Activated CD4-positive, alpha-beta T cell treated with anti-CD3 and anti-CD28 coated beads for 4 hours (primary cell): ENCODE measurements at regions not wholly inside any gene's neighbourhood (a gene's known extent, or its start where the extent isn't known, plus 50 kb on each side); places are given as distances from the start of the nearest gene placed in this dataset.

Experiments
- DNase-seq, 2 donors: peaks; one replicate each; pipeline ENCODE4 v3.0.0-alpha.2; 2020

DNA sequence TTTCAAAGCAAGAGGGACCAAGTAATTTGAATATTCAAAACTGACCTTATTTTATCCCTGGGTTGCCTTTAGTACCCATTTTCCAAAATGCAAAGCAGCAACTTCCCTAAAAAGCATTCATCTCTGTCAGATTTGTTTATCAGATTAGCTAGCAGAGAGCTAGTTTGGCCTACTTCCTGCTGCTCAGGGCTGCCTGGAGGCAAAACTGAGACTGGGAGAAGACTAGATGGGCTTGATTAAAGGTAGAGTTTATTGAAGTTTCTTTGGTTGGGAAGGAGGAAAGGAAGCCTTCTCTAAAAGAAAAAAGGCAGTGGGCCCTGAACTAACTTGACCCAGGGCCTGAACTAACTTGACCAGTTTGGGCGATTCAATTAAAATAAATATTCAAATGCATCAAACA is 426.1 kb upstream of the FAM98A start:
- no peak for DNase-seq

GRCh38 chr2:34012715-34013302 is 413.7 kb upstream of the FAM98A start:
- DNase-seq, result no peak

DNA sequence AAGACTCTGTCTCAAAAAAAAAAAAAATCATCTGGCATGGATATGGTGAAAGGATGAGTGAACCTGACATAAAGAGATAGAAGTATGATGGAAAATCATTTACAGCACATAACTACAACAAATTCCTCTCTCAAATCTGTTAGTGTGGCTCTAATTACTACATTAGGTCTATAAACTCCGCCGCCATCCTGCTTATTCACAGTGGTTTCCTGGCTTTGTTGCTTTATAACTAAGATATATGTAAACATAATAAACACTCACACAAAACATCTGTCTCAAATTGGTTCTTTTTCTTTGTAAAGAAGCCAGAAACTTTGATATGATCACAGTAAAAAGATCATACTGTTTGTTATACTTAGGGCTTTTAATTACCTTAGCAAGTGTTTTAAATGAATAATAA is 412.6 kb upstream of the FAM98A start:
- no peak for DNase-seq

DNA sequence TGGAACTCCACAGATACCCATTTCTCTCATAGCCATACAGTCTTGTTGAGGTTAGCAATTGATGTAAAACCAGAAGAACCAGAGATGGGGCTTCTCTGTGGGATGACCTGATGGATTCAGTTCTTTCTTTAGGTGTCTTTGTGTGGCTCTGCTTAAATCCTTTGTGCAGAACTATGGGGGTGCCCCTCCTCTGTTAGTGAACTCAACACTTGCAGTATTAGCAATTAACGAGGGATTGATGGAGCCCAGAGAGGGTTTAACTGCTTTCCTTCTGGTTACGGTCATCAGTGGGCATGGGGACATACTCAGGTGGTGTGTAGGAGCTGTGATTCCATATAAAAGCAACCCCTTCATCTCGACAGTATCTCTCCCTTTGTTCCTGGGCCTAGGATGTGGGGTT is 406.8 kb upstream of the FAM98A start:
- no peak for DNase-seq

- DNase-seq, result no peak
Measured at GRCh38 chr2:34004936-34005335, 405.8 kb upstream of the FAM98A start.

- DNase-seq, result no peak
Measured at GRCh38 chr2:34003795-34004194, 404.7 kb upstream of the FAM98A start.

DNA sequence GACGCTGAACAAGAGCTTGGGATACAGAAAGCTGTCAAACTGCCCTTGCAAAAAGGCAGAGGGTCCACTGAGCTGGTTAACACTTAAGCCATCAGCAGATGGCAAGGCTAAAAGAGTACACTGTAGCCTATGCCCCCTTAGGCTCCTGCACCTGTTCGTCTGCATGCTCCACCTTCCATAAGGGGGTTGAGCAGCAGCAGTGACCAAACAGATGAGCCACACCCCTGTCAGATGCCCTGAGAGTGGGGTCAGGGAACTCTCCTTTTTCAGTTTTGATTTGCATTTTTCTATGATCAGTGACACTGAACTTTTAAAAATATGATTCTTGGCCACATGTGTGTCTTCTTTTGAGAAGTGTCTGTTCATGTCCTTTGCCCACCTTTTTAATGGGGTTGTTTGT is 402.5 kb upstream of the FAM98A start:
- DNase-seq, result no peak

GRCh38 chr2:33984131-33984530 is 385.0 kb upstream of the FAM98A start:
- no peak for DNase-seq

DNA sequence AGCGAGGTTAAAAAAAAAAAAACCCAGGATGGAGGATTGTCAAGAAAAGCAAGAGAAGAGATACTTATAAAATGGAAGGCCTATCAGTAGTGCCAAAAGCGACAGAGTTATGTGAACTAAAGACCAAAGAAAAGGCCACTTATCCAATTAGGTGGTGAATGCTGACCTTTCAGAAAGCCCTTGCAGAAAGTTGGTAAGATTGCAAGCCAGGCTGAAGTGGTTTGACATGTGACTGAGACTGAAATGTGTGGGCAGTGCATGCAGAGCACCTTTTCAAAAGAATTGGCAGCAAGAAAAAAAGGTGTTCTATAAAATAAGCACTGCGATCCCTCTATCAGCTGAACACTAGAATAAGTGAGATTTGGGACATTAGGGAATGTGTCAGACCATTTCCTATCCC is 379.4 kb upstream of the FAM98A start:
- no peak for DNase-seq

GRCh38 chr2:33975498-33975897 is 376.4 kb upstream of the FAM98A start:
- no peak for DNase-seq

DNA sequence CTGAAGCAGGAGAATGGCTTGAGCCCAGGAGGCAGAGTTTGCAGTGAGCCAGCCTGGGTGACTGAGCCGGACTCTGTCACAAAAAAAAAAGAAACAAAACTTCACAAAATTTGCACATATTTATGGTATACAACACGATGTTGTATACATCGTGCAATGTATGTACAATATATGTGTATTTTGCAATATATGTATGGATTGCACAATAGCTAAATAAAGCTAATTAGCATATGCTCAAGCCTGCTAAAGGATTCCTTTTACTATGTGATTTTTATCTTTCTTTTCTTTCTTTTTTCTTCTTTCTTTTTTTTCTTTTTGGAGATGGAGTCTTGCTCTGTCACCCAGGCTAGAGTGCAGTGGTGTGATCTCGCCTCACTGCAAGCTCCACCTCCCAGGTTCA is 368.0 kb upstream of the FAM98A start:
- DNase-seq, result no peak

DNA sequence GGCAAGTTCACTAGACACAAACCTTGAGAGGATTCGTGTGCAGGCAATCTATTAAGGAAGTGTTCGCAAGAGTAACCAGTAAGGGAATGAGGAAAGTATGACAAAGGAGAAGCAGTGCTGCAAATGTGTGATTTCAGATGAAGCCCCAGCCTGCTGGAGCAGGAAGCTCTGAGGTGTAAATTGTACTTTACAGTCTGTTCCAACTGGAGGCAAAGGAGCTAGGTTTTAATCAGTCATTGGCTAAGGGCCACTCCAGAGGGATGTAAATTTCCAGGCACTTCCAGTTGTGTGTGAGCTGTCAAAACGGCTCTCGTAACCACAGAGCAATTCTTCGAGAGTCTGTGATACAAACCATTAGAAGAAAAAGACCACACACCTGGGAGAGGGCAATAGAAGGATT is 359.5 kb upstream of the FAM98A start:
- DNase-seq, result no peak

- no peak for DNase-seq
Measured at GRCh38 chr2:33949371-33949770, 350.3 kb upstream of the FAM98A start.

DNA sequence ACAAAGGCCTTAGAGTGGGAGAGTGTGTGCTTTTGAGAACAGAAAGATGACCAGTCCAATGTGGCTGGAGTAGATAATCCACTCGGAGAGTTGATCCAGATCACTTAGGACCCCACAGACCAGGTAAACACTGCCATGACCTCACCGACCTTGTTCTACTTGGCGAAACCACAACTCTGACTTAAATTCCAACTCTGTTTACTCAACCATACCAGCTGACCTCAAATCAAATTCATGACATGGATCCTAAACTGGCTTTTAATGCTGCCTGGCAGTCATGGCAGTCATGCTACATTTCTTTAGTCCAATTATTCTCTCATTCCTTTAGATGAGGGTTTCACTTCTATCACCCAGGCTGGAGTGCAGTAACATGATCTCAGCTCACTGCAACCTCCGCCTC is 347.1 kb upstream of the FAM98A start:
- DNase-seq, result no peak

DNA sequence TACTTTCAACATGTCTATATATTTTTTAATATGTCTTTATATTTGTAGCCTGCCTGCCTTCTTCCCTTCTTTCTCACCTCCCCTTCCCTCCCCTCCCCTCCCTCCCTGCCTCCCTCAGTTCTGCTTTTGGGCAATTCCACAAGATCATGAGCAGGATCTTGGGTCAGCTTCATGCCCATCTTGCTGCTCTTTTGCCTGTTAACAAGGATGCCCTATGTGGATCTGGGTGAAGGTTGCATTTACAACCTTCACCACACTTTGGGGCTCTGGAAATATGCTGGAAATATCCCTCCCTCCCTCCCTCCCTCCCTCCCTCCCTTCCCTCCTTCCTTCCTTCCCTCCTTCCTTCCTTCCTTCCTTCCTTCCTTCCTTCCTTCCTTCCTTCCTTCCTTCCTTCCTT is 334.1 kb upstream of the FAM98A start:
- no peak for DNase-seq

DNA sequence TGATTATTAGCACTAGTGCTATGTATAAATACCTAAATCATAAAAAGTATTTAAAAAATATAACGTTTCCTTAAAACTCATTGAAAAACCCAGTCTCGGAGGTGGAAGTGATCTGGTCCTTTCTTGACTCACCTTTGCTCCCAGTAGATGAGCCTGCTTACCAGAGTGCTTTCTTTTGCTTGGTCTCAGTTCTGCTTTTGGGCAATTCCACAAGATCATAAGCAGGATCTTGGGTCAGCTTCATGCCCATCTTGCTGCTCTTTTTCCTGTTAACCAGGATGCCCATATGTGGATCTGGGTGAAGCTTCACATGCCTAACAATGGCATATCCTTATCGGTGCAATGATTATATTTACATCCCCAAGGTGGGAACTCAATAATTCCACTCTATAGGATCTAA is 332.1 kb upstream of the FAM98A start:
- no peak for DNase-seq

GRCh38 chr2:33929467-33929866 is 330.4 kb upstream of the FAM98A start:
- DNase-seq, result no peak

DNA sequence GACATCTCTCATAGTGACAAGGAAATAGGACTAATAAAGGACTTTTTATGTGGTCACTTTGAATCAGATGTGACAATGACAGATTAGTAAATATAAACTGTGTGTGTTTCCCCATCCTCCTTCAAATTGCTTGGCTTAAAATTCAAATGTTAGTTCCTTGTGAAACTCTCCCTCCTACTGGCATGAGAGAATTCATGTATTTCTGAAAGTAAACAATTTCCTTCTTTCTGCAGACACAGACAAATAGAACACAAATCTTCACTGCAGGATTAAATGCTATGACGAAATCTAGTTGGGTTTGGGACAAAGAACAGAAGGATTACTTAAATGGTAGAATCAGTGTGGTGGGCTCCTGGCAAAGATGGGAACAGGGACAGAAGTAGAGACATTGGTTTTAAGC is 328.7 kb upstream of the FAM98A start:
- no peak for DNase-seq

DNA sequence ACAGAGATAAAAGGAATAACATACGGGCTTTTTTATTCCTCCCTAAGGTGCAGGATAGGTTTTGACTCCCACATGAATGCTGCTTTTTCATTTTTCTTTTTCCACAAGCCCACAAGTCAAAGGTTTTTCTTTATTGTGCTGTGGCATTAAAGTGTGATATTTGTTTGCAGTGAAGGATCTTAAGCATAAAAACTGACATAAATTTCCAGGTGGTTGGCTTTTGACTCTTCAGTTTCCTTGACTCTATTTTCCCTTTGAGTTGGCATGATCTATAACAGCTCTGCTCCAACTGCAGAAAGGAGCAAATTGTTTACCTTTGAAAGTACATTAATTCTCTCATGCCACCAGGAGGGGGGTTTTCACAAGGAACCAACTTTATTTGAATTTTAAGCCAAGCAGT is 326.2 kb upstream of the FAM98A start:
- no peak for DNase-seq

- no peak for DNase-seq
Measured at GRCh38 chr2:33924586-33925169, 325.6 kb upstream of the FAM98A start.

DNA sequence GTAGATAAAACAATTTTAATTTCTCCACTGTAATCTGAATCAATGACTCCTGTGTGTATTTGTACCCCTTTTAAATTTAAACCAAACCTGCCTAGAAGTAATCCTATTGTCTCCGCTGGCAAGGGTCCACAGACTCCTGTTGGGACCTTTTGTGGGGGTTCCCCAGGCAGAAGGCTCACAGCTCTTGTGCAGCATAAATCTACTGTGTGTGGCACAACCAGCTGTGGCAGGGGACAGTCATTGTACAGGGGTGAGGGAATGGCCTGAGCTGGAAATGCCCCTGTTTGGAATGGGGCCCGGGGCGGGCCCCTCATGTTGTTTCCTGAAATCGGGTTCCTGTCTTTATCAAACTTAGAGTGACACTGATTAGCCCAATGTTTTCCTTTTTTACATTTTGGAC is 318.2 kb upstream of the FAM98A start:
- no peak for DNase-seq

DNA sequence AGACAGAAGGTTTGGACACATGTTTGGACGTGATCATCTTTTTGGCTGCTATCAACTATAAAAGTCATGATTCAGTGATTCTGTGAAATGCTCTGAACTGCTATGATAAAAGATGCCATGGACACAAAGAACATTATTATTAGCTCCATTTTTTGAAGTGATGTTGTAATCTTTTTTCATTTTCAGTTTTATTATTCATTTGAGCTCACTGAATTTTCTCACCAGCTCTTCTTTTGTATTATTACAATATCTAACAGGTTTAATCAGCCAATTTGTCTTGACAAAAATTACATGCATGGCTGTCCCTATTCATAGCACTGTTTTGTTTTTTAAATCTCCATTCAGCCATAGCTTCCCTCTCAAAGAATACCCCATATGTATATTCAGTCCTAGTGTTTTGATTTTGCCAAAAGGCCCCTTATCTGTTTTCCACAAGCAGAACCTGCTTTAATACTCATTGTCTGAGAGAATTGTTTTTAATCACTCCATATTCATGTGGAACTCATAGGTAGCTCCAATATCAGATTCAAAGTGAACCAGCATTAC is 314.0 kb upstream of the FAM98A start:
- DNase-seq, result no peak

DNA sequence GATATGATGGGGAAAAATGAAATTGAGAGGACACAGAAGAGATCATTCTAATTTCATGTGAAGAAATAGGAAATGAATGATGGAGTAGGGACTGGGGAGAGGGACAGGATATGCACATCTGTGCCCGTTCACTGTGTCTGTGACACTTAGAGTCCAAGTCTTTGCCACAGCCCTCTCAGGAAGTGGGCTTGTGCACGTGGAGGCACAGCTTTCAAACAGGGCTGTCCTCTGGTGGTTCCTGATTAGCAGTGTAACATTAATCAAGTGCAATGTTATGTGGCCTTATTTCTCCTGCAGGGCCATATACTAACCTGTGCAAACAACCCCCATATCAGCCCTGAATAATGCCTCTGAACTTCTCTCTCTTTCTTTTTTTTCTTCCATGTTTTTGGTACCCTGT is 312.2 kb upstream of the FAM98A start:
- DNase-seq, result no peak

DNA sequence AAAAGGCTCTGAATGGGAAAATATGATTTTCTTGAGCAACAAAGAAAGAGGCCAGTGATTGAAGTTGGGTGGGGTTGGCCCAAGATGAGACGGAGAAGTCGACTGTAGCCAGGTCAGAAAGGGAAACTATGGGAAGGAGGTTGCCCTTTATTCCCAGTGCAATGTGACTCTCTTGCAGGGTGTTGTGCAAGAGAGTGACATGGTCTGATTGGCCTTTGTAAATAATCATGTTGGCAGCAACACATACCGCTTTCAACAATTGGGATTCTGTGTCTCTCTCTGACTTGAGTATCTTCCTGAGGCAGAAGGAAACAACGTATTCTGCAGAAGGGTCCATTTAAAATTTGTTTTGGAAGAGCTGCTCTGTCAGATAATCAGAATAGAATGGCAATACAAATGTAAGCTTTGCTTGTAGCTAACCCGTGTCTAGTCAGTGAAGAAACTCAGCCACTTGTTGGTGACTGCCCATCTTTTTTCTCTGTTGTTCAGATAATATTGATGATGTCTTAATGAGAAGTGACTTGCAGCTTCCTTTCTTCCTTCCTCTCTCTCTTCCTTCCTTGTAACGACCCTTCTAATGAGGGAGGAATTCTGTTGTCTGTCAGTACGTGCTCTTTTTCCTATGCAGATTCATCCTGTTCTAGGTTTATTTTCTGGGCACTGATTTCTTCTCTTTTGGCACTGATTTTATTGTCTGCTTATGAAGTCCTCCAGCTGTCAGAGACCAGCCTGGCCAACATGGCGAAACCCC is 311.0 kb upstream of the FAM98A start:
- DNase-seq, result no peak
